GM18519 (cell line): ENCODE measurements at regions not wholly inside any gene's neighbourhood (a gene's known extent, or its start where the extent isn't known, plus 50 kb on each side); places are given as distances from the start of the nearest gene placed in this dataset.

Source experiments
- ATAC-seq: cut with Tn5 transposase; IDR thresholded peaks from one replicate; pipeline ENCODE4 v1.9.1; 2021; ENCODE audit warnings: mild to moderate bottlenecking, moderate library complexity; ENCODE audit not compliant: unreplicated experiment, low FRiP score

DNA sequence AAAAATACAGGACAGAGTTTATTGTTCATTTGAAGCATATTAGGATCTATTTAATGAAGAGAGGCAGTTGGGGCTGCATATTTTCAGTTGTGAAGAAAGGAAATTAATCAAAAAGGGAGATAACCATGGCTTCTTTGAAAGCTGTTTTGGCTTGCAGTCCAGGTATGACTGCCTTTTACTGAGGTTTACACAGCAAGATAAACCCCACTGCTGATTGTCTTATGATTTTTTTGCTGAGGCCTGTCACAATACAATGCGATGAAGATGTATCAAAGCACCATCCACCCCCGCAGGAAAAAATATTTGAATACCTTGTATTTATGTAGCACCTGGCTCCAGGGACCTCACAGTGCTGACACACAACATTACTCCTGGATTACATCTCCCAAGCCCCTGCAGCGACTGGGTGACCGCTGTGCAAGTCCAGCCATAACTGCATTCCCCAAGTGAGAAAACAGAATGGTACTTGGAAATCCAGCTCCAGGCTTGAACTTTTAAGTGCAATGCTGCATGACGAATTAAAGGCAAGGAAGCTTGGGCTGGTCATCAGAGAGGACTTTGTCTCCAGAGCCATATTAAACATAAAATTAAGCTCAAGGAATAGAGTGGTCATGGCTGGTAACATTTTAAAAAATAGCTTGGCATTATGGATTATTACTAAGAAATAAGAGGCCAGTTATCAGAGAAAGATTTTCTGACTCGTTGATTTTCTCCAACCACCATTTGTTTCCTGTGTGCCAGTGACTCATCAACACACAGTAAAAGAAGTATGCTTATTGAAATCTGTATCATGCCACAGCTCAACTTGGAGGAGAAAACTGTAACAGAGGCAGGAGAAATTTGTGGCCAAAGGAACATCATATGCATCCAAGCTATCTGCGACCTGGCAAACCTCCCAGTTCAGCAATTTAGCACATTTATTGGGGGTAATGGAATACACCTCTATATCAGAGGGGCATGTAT lies 374.2 kb downstream of the MAN2A1 start:
- ATAC-seq: no peak

DNA sequence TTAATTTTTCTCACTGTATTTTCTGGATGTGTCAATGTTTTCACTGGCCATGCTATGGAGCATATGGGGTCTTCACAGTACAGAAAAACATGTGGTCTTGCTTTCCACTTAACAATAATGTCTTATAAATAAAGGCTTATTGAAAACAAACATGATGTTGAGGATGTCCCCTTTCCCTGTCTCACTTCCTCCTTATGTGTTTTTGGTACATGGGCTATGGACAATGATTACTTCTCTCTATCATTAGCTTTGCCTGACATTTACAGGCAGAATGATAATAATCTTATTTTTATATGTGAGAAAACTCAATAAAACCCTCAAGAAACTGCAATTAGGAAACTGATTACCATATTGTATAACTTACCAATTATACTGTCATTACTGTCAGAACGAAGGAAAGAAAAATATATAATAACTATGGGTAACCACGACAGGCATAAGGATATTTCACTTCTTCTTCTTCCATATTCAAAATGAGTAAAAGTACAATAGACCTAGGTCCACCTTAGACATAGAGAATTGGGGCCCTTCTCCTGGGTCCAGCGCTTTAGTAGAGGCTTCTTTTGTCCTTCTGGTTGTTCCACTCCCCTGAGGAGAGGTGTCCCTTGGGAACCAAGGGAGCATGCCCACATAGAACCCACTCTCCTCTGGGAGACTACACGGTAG lies 375.0 kb downstream of the MAN2A1 start:
- ATAC-seq: no peak

DNA sequence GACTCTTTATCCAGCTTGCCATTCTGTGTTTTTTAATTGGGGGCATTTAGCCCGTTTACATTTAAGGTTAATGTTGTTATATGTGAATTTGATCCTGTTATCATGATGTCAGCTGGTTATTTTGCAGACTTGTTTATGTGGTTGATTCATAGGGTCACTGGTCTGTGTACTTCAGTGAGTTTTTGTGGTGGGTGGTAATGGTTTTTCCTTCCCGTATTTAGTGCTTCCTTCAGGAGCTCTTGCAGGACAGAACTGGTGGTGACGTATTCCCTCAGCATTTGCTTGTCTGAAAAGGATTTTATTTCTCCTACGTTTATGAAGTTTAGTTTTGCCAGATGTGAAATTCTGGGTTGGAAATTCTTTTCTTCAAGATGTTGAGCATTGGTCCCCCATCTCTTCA lies 381.1 kb downstream of the MAN2A1 start:
- no peak for ATAC-seq

DNA sequence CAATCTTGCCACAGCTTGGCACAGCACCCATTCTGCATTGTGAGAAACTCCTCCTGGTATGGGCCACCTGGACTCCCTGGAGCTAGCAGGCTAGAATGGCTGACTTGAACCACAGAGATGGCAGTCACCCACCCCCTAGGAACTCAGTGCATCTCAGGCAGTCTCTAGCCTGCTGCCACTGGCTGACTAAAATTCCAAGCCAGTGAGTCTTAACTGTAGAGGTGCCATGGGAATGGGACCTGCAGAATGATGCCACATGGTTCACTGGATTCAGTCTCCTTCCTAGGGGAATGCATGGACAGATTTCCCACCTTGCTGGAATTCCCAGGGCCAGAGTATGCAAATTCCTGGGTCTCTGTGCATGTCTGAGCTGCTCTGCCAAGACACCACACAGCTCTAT lies 382.9 kb downstream of the MAN2A1 start:
- ATAC-seq: no peak

DNA sequence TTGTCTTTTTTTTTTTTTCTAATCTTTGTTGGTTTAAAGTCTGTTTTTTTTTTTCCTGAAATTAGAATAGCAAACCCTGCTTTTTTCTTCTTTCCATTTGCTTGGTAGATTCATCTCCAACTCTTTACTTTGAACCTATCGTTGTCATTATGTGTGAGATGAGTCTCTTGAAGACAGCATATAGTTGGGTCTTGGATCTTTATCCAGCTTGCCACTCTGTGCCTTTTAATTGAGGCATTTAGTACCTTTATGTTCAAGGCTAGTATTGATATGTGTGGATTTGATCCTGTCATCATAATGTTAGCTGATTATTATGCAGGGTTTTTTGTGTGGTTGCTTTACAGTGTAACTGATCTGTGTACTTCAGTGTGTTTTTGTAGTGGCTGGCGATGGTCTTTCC lies 383.8 kb downstream of the MAN2A1 start:
- ATAC-seq: no peak

DNA sequence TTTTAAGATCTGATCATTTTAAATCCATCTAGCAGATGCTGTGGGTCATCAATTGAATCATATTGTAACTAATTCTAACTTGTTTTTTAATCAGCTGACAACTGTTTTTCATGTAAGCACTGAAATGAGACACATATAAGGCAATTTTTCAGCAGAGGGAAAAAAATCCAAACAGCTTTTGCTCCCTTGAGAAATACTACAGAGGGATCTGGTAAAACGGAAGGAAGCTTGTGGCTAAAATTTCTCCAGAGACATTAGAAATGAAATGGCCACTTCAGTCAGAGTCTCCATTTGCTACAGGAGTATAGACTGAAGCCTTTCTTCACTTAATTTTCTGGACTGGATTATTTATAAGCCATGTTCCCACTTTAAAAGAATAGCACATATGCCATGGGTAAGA lies 385.9 kb downstream of the MAN2A1 start:
- ATAC-seq: no peak

DNA sequence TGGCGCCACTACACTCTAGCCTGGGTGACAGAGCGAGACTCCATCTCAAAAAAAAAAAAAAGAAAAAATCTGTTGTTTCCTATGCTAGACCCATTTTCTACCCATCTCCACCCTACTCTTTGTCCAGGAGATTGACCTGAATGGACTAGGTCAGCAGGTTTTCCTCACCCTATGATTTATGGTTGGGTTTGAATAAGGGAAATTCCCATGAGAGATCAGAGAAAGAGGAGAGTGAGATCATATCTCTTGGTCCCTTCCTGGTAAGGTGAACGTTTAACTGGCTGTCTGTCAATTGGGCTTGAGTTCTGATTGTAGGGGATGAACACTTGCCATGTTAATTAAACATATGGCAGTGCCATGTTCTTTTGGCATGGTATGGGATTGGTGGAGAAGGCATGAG lies 387.4 kb downstream of the MAN2A1 start:
- ATAC-seq: no peak

DNA sequence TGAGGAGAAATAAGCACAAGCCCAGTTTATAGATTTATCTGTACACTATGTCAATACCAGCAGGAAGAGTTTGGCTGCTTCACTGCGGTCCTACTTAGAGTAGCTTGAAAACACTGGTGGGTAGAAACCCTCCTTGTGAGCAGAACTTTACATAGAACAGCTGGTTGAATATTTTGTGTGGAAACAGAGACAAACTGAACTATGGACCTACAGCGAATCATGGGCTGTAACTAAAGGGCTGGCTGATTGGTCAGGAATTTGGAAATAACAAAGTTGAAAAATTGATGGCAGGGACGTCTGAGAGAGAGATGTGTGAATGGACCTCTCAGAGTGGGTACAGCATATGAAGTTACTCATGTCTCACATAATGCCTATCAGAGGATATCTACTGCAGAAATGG lies 392.5 kb downstream of the MAN2A1 start:
- ATAC-seq: no peak

DNA sequence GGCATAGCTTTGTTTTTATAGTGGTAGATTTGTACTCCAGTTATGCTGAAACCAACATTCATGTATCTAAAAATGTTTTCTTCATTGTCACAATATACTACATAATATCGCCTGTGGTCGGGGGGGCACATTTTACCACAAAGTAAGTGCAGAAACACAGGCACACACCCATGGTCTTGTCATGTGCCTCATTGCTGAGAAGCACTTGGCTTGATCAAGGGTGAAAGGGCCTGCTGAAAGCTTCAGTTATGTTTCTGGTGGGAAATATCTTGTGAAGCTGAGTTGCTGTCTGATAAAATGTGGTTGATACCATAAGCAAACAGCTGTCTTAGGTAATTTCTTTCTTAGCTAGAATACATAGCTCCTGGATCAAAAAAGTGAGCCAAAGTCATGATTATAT lies 393.1 kb downstream of the MAN2A1 start:
- ATAC-seq: no peak

DNA sequence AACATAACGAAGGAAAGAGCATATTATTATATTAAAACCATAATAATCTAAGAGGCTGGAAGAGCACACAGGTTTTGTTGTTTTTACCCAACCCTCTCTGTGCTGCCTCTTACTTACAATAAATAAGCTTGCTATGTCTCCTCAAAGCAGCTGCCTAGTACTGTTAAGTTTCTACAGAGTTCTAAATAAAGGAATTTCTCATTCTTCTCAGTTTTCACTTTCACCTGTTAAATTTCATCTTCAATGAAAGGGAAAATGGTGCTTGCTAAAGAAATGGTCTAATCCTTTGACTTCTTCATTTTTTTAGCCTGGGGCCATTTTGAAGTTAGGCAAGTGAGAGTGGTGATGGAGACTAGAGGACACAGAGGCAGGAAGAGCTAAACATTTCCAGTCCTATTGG lies 396.1 kb downstream of the MAN2A1 start:
- ATAC-seq: no peak

DNA sequence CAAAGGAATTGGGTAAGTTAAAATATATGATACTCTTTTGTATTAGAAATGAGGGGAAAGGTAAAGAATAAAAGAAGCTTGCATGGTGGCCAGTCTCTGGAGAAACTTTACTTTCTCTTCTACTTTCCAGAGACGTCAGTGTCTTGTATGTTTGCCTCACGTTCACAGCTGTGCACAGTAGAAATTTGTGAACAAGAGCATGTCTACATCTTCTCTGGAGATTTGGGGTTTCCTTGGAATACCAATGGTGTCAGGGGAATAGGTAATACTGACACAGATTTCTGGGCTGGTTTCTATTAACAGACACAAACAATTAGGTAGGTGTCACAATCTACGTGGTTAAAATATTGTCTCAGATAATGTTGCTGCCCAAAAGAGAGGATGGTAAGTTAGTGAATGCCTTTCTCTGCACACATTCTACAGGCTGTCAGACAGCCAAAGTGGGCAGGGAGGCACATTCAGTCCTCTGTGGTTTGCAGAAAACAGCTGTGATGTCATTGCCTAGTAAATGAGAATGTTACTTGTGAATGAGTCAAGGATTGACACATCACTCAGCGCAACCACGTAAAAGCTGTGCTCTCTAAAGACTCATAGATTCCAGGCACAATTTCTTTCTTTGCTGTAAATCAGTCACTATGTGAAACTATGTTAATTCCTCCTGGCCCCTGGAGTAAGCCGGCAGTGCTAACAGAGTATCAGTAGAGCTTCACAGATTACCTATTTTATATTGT lies 397.1 kb downstream of the MAN2A1 start:
- ATAC-seq: no peak

DNA sequence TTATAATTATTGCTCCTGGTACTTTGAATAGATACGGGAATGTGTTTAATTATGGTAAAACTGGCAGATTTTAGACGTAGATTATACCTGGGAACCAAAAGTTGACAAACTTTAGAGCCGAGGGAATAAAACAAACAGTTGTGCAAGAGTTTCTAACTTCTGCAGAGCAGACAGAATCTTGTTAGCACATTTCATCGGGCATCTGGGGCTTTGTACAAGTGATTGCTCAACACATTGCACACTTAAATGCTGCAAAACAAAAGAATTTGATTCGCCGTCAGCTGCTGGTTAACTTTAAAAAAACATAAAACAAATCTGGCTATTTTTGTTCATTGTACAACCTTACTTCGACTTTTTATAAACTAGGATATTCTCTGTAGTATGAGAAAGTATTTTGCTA lies 398.1 kb downstream of the MAN2A1 start:
- ATAC-seq: no peak

DNA sequence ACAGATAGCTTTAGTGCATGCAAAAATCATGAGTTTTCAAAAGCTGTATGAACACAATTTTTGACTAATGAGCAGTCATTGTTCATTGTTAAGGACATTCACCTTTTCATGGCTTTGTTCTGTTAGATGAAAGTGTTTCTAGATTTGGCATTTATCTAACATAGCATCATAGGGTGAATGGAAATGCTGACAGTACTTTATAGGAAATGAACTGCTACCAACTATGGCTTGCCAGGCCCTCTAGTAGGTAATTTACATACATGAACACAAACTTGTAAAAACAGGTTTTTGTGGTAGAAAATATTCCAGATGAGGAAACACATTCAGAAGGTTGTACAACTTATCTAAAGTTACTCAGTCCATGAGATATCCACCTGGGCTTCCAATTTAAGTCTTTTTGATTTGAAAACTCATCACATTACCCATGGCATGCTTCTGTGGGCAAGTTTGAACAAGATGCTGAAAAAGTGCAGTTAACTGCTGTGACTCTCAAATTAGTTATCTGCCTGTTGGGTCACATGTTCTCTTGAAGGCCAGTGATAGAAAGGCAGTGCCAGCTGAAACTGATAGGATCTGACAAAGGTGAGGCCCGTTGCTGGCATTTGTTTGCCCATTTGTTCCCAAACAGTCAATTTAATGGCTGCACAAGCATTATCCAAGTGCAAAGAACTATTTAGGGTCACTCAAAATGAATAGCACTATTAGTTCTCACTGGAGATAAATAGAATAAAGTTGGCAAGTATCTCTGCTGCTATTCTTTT lies 399.1 kb downstream of the MAN2A1 start:
- no peak for ATAC-seq

DNA sequence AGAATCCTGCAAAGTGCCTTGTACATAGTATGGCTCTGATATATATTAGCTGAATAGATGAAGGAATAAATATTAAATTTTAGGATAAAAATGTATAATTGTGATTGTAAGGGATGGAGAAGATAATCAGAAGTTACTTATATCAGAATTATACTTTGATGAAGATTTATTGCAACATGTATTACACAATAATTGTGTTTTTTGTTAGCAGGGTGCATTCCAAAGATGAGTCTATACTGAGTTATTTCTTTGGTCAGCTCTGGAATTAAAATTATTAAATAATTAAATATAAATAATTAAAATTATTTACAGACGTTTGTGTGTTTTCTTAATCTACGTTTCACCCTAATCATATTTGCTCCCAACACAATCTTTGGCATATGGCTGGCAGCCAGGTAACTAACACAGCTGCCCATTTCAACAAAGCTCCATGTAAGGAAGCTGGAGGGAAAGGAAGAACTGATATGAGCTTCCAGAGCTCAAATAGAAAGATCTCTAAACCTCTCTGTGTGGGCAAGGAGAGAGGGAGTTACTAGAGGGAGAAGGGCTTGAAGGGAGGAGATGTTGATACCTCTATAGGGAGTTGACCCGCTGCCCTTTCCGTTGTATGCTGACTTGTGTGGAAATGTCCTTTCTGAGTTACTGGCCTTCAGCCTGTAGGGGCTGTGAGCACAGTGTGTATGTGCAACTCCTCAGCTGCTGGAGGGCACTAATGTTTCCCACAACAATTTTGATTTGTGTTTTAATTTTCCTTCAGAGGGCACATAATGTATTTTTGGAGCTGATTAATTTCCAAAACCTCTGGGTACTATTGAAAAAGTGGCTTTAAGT lies 403.4 kb downstream of the MAN2A1 start:
- no peak for ATAC-seq

DNA sequence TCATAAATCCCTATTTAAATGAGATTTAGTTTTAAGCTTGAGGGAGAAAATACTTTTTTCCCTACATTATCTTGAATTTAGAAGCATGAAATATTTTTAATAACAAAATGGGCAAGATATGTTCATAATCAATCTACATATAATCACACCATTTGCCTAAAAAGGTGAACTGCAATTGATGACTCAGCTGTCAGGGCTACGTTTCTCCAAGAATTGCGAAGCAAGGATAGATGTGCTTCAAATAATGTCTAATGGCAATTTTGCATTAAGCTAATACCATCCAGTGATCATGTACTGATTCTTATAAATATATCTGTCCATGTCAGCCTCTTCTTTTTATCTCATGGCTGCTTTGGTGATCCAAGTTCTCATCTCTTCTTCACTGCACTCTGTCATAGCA lies 404.4 kb downstream of the MAN2A1 start:
- no peak for ATAC-seq

DNA sequence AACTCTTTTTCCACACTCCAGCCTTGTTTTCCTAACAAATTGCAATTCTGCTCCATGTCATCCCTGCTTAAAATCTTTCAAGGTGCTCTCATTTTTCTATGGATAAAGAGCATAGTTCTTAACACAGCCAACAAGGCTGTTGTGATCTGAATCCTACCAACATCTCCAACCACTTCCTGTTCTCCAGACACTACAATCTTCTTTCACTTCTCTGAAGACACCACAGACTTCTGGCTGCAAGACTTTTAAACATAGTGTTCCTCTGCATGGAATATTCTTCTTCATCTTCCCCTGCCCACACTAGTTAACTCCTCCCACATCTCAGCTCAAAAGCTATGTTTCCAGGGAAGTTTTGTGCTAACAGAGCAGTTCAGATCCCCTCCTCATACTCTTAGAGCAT lies 404.8 kb downstream of the MAN2A1 start:
- no peak for ATAC-seq

DNA sequence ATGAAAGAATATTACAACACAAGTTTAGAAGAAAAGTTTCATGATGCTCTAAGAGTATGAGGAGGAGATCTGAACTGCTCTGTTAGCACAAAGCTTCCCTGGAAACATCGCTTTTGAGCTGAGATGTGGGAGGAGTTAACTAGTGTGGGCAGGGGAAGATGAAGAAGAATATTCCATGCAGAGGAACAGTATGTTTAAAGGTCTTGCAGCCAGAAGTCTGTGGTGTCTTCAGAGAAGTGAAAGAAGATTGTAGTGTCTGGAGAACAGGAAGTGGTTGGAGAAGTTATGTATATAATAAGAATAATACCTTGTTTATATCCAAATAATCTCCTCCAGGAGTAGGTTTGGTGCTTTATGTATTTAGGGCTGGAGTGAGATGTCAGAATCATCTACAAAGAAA lies 406.7 kb downstream of the MAN2A1 start:
- no peak for ATAC-seq

DNA sequence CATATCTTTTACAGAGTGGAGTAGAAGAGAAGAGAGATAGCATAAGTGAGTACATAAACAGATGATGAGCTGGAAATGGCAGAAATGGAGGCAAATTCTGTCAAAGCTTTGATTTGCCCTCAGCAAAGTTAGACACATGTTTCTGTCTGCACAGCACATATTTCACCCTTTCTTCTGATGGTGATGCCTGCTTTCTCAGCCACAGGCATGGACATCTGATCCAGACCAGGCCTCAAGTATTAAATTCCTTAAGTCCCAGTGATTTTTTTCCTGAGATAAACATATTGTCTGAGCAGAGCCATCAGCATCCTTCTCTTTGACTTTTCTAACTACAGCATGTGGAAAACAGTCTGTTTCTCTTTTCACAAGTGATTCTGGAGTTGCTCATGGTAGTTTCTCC lies 409.8 kb downstream of the MAN2A1 start:
- no peak for ATAC-seq

DNA sequence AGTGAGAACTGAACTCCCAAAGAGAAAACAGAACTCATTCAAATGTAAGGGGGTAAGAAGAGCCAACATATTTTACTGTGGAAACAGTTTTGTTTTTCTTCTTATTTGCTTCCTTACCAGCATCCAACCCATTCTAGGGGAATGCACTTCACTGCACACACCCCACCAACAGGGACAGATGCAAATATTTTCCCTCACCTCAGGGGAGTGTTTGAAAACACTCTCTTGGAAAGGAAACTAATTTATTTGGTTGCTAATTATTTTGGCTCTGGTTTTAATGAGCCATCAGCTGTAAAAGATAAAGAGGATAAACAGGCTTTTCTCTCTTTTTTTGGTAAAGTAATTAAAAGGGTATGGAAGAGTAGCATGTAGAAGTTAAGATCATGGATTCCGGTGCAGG lies 413.4 kb downstream of the MAN2A1 start:
- no peak for ATAC-seq
